ENCODE measurements at regions not wholly inside any gene's neighbourhood (a gene's known extent, or its start where the extent isn't known, plus 50 kb on each side); places are given as distances from the start of the nearest gene placed in this dataset.

GRCh38 chr11:95593111-95593510 lies 196.5 kb downstream of the FAM76B start:
- no peaks in the 10 kb centered on the region for H3K36me3 ChIP-seq
- DNase-seq = no peak
- TF ChIP-seq POLR2AphosphoS5 (IDR thresholded peaks at IDR 0.05) = no peak
- TF ChIP-seq CTCF (IDR thresholded peaks at IDR 0.05) = no peak
- no peak for TF ChIP-seq POLR2A (IDR thresholded peaks at IDR 0.05)
- in situ Hi-C loops (cut with MboI; ENCODE audit: low pct_ligation_motif_present in 1 of 4, low pct_unique_long_range_greater_than_20kb in 1 of 4, low sequenced_read_pairs in 3 of 4) (no loop called here), intact Hi-C loops (cut with DNase I; ENCODE audit: low total_unique reads) (no loop called here)
- H3K27me3 ChIP-seq = no peaks in the 10 kb centered on the region
- no peak overlapping the region for H3K4me3 ChIP-seq
- H3K4me1 ChIP-seq = no peaks in the 10 kb centered on the region
- H3K9me3 ChIP-seq = no peaks in the 10 kb centered on the region
- H3K27ac ChIP-seq = no peak overlapping the region
- WGBS, 2 donors (ENCODE audit: low coverage in 1 of 2) = 50 to 59% methylated on average over 1 to 3 of the region's 3 CpGs

- DNase-seq = no peak
- TF ChIP-seq POLR2A (IDR thresholded peaks at IDR 0.05) (no peak), EP300 (IDR thresholded peaks at IDR 0.05; ENCODE audit: low read depth) (no peak), POLR2AphosphoS5 (IDR thresholded peaks at IDR 0.05) (no peak), CTCF (IDR thresholded peaks at IDR 0.05) (no peak)
- no peaks in the 10 kb centered on the region for H3K4me1 ChIP-seq
- in situ Hi-C loops (cut with MboI; ENCODE audit: low pct_ligation_motif_present in 1 of 4, low pct_unique_long_range_greater_than_20kb in 1 of 4, low sequenced_read_pairs in 3 of 4) = no loop called here
- no peaks in the 10 kb centered on the region for H3K9me3 ChIP-seq
- 66% methylated on average over 4 of the region's 4 CpGs; no CpG with 5 or more reads in 1 of the 2 donors for WGBS, 2 donors (ENCODE audit: low coverage in 1 of 2)
- no peaks in the 10 kb centered on the region for H3K36me3 ChIP-seq
- intact Hi-C loops (cut with DNase I; ENCODE audit: low total_unique reads) = no loop called here
- H3K27ac ChIP-seq = no peak overlapping the region
- H3K4me3 ChIP-seq = no peak overlapping the region
- H3K27me3 ChIP-seq = no peaks in the 10 kb centered on the region
Observed at GRCh38 chr11:95592471-95592870, 197.1 kb downstream of the FAM76B start.

GRCh38 chr11:95589893-95590612 lies 199.5 kb downstream of the FAM76B start:
- Histone ChIP-seq H3K27ac (no peak overlapping the region), H3K4me1 (no peaks in the 10 kb centered on the region), H3K36me3 (no peaks in the 10 kb centered on the region), H3K9me3 (no peaks in the 10 kb centered on the region), H3K27me3 (no peaks in the 10 kb centered on the region), H3K4me3 (no peak overlapping the region)
- WGBS, 2 donors (ENCODE audit: low coverage in 1 of 2) = 82 to 87% methylated on average over 6 to 10 of the region's 10 CpGs
- intact Hi-C loops (cut with DNase I; ENCODE audit: low total_unique reads) (no loop called here), in situ Hi-C loops (cut with MboI; ENCODE audit: low pct_ligation_motif_present in 1 of 4, low pct_unique_long_range_greater_than_20kb in 1 of 4, low sequenced_read_pairs in 3 of 4) (no loop called here)
- no peak for TF ChIP-seq POLR2AphosphoS5 (IDR thresholded peaks at IDR 0.05)
- TF ChIP-seq POLR2A (IDR thresholded peaks at IDR 0.05) = no peak
- TF ChIP-seq EP300 (IDR thresholded peaks at IDR 0.05; ENCODE audit: low read depth) = no peak
- TF ChIP-seq CTCF (IDR thresholded peaks at IDR 0.05) = no peak
- no peak for DNase-seq

- Histone ChIP-seq H3K27ac (no peak overlapping the region), H3K36me3 (no peaks in the 10 kb centered on the region), H3K4me1 (no peaks in the 10 kb centered on the region), H3K9me3 (no peaks in the 10 kb centered on the region), H3K4me3 (no peak overlapping the region), H3K27me3 (no peaks in the 10 kb centered on the region)
- DNase-seq = no peak
- 81% methylated on average over 2 to 3 of the region's 3 CpGs for WGBS, 2 donors (ENCODE audit: low coverage in 1 of 2)
- in situ Hi-C loops (cut with MboI; ENCODE audit: low pct_ligation_motif_present in 1 of 4, low pct_unique_long_range_greater_than_20kb in 1 of 4, low sequenced_read_pairs in 3 of 4) = no loop called here
- intact Hi-C loops (cut with DNase I; ENCODE audit: low total_unique reads) = no loop called here
- TF ChIP-seq POLR2A (IDR thresholded peaks at IDR 0.05) (no peak), POLR2AphosphoS5 (IDR thresholded peaks at IDR 0.05) (no peak)
Observed at GRCh38 chr11:95588821-95589220, 200.8 kb downstream of the FAM76B start.

- intact Hi-C loops (cut with DNase I; ENCODE audit: low total_unique reads) (no loop called here), in situ Hi-C loops (cut with MboI; ENCODE audit: low pct_ligation_motif_present in 1 of 4, low pct_unique_long_range_greater_than_20kb in 1 of 4, low sequenced_read_pairs in 3 of 4) (no loop called here)
- WGBS, 2 donors (ENCODE audit: low coverage in 1 of 2) = 87 to 95% methylated on average over 2 to 4 of the region's 4 CpGs
- H3K4me1 ChIP-seq = no peaks in the 10 kb centered on the region
- no peaks in the 10 kb centered on the region for H3K27me3 ChIP-seq
- H3K27ac ChIP-seq = no peak overlapping the region
- TF ChIP-seq EP300 (IDR thresholded peaks at IDR 0.05; ENCODE audit: low read depth) = no peak
- no peak for TF ChIP-seq POLR2AphosphoS5 (IDR thresholded peaks at IDR 0.05)
- TF ChIP-seq POLR2A (IDR thresholded peaks at IDR 0.05) = no peak
- no peak for TF ChIP-seq CTCF (IDR thresholded peaks at IDR 0.05)
- no peaks in the 10 kb centered on the region for H3K36me3 ChIP-seq
- no peak for DNase-seq
- no peak overlapping the region for H3K4me3 ChIP-seq
- H3K9me3 ChIP-seq = no peaks in the 10 kb centered on the region
Observed at GRCh38 chr11:95586661-95587060, 202.9 kb downstream of the FAM76B start.

Measured in transverse colon (tissue), 4 donors.